ENCODE measurements at regions not wholly inside any gene's neighbourhood (a gene's known extent, or its start where the extent isn't known, plus 50 kb on each side); places are given as distances from the start of the nearest gene placed in this dataset.

- no peak for TF ChIP-seq YY1 (IDR thresholded peaks at IDR 0.05; ENCODE audit: insufficient read depth, insufficient read length)
- TF ChIP-seq ZNF274 (IDR thresholded peaks at IDR 0.05; ENCODE audit: low read depth, low read length) = no peak
Measured at GRCh38 chr1:81259625-81260411, 540.9 kb upstream of the ADGRL2 start.
